Vagina (tissue), 2 donors: ENCODE measurements at regions not wholly inside any gene's neighbourhood (a gene's known extent, or its start where the extent isn't known, plus 50 kb on each side); places are given as distances from the start of the nearest gene placed in this dataset.
"Not testable (repeated sequence)": the region's sequence is repeated elsewhere in the genome, so short reads cannot be mapped to it uniquely, and the experiment has no call there.

ENCODE experiments used
- POLR2A ChIP-seq, 2 donors: fragments of 450-650 bp; IDR thresholded peaks; one replicate each; pipeline ENCODE4 v1.6.1; 2017; ENCODE audit warnings: antibody characterized with exemption in 2 of 2, mild to moderate bottlenecking in 2 of 2, moderate library complexity in 2 of 2
- TF ChIP-seq, protein P1 (sequence below), 3 experiments: fragments of 450-650 bp in 2 of 3; fragments of 200-600 bp in 1 of 3; sonication (generic) in 1 of 3; IDR thresholded peaks; one replicate each; pipeline ENCODE4 v1.5.1; 2017 to 2019; ENCODE audit warnings: antibody characterized with exemption in 3 of 3, mild to moderate bottlenecking in 2 of 3, moderate library complexity in 2 of 3

DNA sequence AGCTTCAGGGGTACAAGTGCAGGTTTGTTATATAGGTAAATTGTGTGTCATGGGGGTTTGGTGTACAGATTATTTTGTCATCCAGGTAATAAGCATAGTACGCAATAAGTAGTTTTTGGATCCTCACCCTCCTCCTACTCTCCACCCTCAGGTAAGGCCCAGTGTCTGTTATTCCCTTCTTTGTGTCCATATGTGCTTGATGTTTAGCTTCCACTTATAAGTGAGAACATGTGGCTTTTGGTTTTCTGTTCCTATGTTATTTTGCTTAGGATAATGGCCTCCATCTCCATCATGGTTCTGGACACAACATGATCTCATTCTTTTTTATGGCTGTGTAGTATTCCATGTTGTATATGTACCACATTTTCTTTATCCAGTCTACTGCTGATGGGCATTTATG is 298.4 kb downstream of the LIG4 start:
- TF ChIP-seq, protein P1, sequence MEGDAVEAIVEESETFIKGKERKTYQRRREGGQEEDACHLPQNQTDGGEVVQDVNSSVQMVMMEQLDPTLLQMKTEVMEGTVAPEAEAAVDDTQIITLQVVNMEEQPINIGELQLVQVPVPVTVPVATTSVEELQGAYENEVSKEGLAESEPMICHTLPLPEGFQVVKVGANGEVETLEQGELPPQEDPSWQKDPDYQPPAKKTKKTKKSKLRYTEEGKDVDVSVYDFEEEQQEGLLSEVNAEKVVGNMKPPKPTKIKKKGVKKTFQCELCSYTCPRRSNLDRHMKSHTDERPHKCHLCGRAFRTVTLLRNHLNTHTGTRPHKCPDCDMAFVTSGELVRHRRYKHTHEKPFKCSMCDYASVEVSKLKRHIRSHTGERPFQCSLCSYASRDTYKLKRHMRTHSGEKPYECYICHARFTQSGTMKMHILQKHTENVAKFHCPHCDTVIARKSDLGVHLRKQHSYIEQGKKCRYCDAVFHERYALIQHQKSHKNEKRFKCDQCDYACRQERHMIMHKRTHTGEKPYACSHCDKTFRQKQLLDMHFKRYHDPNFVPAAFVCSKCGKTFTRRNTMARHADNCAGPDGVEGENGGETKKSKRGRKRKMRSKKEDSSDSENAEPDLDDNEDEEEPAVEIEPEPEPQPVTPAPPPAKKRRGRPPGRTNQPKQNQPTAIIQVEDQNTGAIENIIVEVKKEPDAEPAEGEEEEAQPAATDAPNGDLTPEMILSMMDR (IDR thresholded peaks at IDR 0.05): not testable (repeated sequence)
- TF ChIP-seq POLR2A (IDR thresholded peaks at IDR 0.05): not testable (repeated sequence)
